Stimulated activated CD4-positive, alpha-beta T cell treated with anti-CD3 and anti-CD28 coated beads, Interleukin-1b, Interleukin-23, amount 100 ng/mL, for 24 hours (primary cell): ENCODE measurements at regions not wholly inside any gene's neighbourhood (a gene's known extent, or its start where the extent isn't known, plus 50 kb on each side); places are given as distances from the start of the nearest gene placed in this dataset.
A peak's percentile ranks its signal among the peaks of the same experiment; 100 is the strongest.
"Not testable (repeated sequence)": the region's sequence is repeated elsewhere in the genome, so short reads cannot be mapped to it uniquely, and the experiment has no call there.

Experiments
- DNase-seq, 4 experiments: peaks; one replicate each; pipeline ENCODE4 v3.0.0-alpha.2; 2020; ENCODE audit warnings: low read depth in 4 of 4, low spot score in 1 of 4

DNA sequence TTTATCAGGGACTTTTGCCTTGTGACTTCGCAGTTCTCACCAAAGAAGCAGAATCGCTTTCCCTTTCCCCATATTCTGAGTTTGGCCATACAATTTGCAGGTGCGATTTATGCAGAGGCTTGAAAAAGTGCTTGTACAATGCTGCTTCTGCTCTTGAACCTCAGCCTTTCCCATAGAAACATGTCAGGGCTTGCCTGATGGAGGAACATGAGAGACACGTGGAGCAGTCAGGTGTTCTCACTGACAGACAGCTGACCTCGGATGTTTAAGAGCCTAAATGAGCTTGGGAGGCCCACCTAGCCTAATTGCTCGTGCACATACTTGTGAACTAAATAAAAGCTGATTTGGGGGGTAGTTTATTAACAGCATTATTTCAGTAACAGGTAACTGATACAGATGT, 290.0 kb downstream of the S1PR1 start:
- no peak for DNase-seq

DNA sequence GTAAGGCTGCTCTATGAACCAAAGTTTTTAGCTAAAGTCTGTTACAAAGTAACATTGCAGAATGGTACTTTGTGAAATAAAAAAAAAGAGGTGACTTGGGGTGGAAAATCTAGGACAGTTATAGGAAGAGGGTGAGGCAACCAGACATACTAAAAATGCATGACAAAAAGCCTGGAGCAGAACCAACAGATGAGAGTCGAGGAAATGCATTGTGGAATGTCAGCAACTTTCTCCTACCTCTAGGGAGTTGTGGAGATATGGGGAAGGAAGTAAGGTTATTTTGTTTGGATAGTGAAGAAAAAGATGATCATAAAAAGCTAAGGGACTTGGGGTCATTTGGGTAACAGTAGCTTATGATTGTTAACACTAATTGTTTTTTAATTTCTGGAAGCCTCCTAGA, 295.6 kb downstream of the S1PR1 start:
- DNase-seq: no peak

DNA sequence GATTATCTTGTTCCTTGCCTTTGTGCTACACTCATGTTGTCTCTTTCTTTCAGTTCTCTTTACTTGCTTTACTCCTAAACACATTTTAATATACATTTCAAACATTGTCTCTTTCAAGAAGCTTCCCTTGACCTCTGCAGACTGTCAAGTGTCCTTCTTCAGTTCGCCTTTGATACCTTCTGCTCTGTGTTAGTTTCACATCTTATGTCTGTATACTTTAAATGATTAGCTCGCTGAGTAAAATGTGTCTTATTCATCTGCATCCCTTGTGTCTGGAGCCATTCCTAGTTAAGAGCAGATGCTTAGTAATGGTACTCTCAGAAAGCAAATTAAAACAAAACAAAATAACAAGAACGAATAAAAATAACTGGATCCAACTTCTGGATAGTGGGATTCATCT, 303.3 kb downstream of the S1PR1 start:
- DNase-seq: no peak

DNA sequence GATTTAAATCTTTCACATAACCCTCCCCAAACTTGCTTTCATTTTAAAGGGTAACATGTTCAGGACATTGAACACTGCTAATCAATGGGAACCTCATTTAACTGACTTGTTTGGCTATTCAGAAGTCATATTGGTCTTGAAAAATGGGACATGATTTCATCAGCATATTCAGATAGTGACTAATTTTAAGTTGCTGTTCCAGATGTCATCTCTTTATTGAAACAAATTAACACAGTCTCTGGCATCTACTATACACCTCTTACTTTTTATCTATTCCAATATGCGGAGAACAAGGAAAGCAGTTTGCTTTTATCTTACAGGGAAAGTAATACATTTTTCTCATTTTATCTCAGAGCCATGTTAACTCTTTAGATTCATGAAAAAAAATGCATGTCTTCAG, 310.1 kb downstream of the S1PR1 start:
- no peak for DNase-seq

DNA sequence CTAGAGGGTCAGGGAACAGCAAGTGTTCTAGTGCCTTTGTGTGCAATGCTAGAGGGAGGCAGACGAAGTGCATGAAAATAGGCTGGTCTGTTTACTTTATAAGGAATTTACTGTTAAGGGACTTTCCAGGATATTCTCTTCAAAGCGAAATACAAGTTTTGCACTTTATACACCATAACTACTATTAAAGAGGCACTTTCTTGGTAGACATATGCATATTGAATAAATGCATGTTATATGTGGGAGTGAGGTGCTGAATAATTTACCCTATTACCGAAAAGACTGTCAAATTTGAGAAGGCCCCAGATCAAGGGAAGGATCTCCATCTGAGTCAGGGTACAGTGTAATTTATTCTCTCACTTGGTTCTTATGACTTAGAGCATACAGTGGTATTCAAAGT, 310.5 kb downstream of the S1PR1 start:
- no peak for DNase-seq

DNA sequence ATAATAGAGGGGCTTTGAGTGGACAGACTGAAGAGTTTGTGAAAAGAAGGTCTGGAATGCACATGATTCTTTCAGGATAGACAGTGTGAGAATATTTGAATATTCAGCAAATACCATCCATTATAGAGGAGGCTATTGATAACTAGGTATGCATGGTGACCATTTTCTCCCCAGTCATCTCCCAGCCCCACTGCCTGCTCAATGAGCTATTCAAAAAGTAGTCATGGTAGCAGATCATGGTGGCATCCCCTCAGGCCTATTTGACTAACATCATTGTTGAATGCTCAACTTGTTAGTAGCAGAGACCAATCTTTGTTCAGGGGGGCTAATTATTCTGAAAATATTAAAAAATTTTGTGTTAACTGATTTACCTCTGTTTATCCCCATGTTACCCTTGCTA, 311.6 kb downstream of the S1PR1 start:
- DNase-seq: no peak

DNA sequence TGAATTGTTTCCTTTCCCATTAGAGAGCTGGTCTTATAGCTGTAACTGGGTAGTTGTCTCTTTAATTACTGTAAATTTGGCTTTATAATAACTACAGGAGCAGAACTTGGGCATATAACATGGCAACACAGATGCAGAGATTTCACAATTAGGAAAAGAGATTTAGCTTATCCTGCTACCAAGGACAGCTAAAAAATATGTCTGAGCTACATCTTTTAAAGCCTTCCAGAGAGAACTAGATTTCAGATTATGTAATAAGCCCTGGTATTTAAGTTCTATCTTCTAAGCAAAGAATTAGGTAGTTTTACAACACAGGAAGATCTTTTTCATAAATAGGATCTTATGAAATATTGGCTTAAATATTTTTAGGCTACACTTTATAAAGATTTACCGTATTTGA, 313.8 kb downstream of the S1PR1 start:
- DNase-seq: no peak

DNA sequence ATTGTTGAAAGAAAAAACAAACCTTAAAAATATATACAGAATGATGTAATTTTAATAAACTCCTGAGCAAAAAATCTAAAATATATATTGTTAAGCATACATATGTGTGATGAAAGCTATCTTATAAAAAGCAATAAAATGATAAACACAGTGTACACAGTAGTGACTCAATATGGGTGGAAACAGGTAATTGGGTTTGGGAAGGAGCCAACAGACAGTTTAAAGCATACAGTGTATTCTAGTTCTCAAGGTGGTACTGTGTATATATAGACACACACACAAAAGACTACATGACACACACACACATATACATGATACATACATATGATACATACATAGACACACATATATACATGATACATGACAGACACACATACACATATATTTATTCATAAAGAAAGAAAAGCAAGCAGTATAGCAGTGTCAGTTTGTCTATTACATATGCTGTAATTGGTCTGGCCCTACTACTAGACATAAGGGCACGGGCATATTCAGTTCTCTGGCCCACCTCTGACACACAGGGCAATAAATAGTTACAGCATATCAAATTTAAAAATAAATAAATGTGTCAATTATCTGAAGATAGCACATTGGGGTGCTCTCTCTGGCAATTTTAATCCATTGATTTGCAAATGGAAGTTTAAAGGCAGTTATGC, 330.2 kb downstream of the S1PR1 start:
- DNase-seq: no peak

DNA sequence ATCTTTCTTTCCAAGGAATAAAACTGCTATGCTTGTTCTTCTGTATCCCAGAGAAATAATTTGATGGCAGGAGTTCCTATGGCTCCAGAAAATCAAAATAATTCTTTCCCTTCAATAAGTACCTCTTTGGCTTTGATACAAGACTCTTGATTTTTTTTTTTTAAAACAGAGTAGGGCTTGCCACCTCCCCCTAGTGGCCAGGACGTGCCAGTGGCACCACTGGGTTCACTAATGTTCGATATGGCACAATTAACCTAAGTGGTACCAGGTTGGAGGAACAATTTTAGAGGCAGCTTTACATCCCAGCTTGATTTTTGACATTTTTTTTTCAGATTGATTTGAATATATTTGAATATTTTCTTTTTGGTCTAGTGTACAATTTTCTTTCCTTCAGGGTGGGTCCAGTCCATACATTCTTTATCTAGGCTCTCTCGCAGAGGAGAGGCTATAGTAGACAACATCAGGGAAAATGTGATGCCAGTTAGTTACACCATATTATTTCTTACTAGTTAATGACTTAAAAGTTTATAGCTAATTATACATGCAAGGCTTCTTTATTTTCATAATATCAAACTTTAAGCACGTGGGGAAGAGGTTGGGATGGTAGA, 330.9 kb downstream of the S1PR1 start:
- DNase-seq: peak; percentile 7 to 19 (median 10)

DNA sequence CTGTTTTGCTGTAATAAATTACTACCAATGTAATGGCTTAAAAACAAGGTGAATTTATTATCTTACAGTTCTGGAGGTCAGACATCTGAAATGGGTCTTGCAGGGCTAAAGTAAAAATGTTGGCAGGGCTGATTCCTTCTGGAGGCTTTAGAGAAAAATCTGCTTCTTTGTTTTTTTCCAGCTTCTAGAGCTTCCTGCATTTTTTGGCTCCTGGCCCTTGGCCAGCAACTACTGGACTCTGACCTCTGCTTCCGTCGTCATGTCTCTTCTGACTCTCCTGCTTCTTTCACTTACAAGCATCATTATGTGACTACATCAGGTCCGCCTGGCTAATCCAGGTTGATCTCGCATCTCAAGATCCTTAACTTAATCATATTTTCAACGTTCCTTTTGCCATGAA, 350.9 kb downstream of the S1PR1 start:
- DNase-seq: no peak

DNA sequence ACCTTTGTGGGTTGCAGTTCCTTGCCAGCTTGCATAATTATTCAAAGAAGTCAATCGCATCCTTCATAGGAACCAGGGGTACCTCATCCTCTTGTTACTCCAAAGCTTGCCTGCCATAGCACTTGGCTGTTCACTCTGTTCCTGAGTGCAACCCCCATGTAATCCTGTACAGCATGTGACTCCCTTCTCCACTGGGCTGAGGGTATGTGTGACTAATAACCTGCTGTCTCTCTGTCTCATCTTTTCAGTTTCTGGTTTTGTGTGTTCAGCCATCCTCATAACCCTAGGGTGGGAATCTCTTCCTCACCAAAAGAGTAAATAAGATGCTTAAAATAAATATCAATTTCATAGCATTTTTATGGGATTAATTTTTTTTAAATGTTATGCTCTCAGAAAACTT, 351.9 kb downstream of the S1PR1 start:
- DNase-seq: no peak

DNA sequence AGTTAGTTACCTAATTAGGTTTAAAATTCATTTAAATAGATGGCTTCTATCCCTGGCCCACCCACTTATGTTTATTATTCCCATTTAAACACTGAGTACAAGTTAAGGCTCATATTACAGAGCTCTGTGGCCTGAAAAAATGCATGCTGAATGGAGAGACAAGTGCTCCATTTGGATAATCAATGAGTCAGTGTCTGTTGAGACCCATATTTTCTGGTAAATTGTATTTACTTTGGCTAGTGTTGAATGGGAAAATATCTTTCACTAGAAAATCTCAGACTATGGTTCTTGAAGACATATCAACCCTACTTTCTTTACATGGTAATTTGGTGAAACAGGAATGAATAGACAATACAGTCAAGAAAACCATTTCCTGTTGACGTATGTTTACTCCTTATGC, 356.0 kb downstream of the S1PR1 start:
- DNase-seq: no peak

DNA sequence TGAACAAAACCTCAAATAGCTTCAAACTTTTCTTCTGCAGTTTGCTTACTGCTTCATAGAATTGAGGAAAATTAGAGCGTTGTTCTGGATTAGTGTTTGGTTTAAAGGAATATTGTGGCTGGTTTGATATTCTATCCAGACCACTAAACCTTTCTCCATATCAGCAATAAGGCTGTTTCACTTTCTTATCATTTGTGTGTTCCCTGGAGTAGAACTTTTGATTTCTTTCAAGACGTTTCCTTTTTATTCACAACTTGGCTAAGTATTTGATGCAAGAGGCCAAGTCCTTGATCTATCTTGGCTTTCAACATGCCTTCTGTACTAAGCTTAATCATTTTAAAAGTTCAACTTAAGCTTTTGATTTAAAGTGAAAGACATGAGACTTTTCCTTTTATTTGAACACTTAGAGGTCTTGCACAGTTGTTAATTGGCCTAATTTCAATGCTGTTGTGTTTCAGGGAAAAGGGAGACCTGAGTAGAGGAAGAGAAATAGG, 359.1 kb downstream of the S1PR1 start:
- DNase-seq: no peak

DNA sequence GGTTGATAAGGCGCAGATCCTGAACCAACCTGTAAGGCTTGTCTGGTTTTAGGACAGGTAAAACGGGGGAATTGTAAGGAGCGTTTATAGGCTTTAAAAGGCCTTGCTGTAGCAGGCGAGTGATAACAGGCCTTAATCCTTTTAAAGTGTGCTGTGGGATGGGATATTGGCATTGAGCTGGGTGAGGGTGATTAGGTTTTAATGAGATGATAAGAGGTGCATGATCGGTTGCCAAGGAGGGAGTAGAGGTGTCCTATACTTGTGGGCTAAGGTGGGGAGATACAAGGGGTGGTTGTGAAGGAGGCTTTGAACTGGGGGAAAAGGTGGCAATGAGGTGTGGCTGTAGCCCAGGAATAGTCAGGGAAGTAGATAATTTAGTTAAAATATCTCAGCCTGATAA, 363.8 kb downstream of the S1PR1 start:
- DNase-seq: not testable (repeated sequence)

DNA sequence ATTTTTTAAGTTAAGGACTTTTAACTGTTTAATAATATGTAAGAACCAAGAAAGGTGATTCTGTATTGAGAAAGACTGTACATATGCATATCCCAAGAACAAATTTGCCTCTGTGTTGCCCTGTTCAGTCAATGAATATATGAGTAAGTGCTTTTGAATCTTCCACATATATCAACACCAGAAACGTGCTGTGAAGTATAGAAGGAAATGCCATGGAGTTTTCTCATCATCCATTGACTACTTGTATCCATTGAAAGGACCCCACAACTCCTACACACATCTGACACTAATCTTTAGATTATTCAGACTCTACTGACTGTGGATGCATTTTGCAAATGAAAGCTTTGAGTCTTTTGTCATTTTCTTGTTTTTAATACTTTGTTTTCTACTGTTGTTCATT, 366.9 kb downstream of the S1PR1 start:
- no peak for DNase-seq

DNA sequence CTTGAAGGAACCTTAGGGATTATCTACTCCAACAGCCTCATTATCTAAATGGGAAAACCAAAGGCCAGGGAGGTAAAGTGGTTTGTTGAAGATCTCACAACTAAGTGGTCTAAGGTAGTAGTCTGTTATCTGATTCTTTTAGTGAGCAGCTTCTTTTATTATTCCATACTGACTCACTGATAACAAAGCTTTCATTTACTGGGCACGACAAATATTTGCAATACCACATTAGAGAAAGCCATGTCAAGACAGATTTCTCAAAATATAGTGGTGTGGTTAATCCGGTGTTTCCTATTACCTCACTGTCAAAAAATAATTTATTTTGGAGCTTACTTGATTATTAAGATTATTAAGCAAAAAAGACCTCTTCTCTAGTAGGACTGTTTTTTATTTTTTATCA, 369.1 kb downstream of the S1PR1 start:
- no peak for DNase-seq

DNA sequence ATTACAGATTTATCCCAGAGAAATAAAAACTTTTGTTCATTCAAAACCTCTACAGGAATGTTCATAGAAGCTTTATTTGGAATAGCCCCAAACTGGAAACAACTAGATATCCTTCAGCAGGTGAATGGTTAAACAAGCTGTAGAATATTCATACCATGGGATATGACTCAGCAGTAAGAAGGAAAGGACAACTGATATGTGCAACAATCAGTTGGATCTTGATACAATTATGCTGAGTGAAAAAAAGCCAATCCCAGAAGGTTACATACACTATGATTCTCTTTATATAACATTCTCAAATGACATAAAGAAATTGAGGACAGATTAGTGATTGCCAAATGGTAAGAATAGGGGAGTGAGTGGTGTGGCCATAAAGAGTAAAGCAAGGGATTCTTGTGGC, 376.7 kb downstream of the S1PR1 start:
- no peak for DNase-seq

DNA sequence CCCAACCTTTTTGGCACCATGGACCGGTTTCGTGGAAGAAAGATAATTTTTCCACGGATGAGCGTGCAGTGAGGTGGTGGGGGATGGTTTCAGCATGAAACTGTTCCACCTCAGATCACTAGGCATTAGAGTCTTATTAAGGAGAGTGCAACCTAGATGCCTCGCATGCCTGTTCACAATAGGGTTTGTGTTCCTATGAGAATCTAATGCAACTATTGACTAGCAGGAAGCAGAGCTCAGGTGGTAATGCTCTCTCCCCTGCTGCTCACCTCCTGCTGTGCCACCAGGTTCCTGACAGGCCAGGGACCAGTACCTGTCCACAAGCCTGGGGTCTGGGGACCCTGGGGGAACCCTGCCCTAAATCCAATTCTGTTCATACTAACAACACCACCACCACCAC, 377.8 kb downstream of the OLFM3 start:
- no peak for DNase-seq

DNA sequence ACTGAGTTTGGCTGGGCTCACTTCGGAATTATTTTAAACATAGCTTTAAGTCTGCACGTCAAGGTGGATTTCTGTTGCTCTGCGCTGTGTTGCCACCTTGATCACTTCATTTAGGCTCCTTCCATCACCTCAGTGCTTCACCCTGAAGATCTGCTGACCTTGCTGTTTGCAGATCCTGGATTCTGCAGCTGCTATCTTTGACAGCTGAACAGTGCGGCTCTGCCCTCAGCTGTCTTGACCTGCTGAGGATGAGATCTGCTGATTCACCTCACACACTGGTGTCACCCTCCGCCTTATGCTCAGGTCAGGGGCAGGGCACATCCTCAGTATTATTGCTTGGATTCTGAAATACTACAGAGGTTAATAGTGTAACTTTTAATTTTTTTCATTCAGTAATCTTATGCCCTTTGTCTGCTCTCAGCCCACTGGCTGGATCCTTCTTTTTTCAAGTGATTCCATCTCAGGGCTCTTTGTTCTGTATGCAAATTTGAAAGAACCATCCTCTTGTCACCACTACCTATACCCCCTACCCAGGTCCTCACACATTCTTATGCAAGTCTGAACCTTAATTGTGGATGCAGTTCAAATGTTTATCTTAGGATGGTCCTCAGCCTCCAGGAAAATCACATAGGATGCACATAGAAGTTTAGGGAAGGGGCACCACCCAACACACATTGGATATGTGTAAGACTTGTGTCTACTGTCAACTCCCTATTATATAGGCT, 364.0 kb downstream of the OLFM3 start:
- no peak for DNase-seq

DNA sequence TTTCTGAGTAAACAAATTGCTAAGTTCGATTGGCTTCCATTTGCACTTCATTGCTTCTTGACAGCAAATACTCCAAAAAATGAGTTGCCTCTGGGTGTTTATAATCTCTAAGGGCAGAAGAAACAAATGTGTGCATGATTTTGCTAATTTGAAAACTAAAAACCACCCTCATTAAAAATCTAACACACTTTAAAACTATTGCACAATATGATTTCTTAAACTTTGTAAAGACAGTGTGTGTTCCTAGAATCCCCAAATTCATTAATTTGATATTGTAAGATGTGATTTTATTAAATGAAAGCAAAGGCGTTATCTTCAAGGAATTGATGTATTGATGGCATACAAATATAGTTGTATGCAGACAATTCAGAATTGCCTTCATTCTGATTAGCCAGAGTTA, 350.9 kb downstream of the OLFM3 start:
- no peak for DNase-seq

DNA sequence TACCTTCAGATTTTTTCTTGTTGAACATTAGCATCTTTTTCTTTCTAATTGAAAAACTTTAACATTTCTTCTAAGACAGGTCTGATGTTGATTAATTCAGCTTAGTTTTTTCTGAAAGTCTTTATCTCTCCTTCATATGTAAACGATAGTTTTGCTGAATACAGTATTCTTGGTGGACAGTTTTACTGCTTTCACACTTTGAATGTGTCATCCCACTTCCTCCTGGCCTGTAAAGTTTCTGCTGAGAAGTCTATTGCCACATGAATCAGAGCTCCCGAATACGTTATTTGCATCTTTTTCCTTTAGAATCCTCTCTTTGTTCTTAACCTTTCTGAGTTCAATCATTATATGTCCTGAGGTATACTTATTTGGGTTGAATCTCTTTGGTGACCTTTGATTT, 344.2 kb downstream of the OLFM3 start:
- no peak for DNase-seq

DNA sequence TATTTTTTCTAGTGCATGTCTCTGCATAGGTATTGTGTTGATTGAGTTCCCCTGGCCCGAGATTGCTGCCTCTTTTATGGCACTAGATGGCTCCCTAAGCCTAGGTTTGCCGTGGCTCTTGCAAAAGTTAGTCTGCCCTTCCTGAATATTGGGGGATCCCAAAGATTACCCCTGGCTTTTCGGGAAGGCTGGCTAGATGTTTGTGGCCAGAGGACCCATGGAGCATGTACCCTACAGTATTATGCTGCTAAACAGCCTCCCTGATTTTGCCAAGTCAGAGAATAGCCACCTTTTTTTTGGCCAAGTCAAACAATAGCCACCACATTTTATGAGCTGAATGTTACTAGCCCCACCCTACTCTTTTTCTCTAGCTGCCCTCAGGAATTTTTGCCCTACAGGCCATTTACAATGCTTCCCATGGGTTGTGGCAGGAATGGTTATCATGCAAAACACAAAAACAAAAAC, 343.2 kb downstream of the OLFM3 start:
- DNase-seq: no peak
